Cardiac septum (tissue), 1 donor: ENCODE measurements at regions not wholly inside any gene's neighbourhood (a gene's known extent, or its start where the extent isn't known, plus 50 kb on each side); places are given as distances from the start of the nearest gene placed in this dataset.
"Not testable (repeated sequence)": the region's sequence is repeated elsewhere in the genome, so short reads cannot be mapped to it uniquely, and the experiment has no call there.

Experiments
- DNase-seq: peaks from one replicate; pipeline ENCODE4 v3.0.0-alpha.2; 2020; ENCODE audit warnings: low spot score
- intact Hi-C: fragments of 100-400 bp; cut with DNase I; formaldehyde crosslinking; loops from one replicate; pipeline ENCODE4 v1.14.0; 2022
- donor health status: DM: no; HTN: no; CAD: no.

DNA sequence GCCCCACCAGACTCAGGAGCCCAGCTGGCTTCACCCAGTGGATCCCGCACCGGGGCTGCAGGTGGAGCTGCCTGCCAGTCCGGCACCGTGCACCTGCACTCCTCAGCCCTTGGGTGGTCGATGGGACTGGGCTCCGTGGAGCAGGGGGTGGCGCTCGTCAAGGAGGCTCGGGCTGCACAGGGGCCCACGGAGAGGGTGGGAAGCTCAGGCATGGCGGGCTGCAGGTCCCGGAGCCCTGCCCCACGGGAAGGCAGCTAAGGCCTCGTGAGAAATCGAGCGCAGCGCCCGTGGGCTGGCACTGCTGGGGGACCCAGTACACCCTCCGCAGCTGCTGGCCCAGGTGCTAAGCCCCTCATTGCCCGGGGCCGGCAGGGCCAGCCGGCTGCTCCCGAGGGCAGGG lies 766.1 kb downstream of the RAPGEF2 start:
- intact Hi-C loops, DNase-seq: not testable (repeated sequence)

DNA sequence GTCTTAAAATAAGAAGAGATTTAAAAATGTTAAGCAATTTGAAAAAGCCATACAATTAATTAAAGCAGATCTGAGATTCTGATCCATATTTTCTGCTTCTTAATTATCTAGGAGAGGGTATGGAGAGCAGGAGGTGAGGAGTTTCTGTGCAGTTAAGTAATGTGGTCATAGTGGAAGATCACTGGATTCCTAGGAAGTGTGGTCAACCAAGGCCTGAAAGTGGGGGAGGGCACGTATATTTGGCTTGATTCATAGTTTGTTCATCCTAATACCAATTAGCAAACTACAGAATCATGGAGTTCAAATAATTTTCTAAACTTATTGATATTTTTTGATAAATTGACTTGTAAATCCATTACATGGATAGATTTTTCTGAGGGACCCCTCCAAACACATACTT lies 768.3 kb downstream of the RAPGEF2 start:
- DNase-seq = no peak
- intact Hi-C loops = no loop called here

DNA sequence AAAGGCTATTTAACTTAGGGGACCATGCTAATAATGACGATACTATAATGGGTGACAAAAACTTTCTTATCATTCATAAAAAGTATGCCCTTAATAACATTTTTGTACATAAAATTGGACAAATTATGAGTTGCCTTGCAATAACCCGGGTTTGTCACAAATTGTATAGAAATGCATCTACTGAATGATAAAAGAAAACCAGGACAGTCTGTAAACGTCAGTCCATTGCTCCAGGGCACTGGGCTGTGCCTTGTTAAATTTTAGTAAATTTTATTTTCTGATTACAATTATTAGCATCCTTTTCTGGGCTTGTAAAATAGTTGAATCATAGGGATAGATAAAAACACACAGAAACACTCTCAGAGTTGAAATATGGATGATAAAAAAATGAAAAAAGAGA lies 778.3 kb downstream of the RAPGEF2 start:
- intact Hi-C loops = no loop called here

DNA sequence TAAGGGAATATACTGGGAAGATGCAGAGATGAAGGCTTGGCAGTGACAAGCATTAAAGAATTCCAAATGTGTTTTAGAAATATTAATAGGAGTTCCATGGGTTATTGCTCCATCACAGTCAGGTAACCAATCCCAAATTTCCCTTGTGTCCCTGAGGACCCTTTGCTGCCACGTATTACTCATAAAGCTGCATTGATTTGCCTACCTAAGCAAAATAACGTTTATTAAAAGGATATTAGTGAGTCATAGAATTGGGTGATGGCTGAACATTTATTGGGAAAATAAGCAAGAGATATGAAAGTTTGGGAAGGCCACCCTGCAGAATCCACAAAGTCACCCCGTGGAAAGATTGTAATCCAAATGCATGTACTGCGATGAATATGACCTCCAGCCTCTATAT lies 782.1 kb downstream of the RAPGEF2 start:
- DNase-seq = no peak
- intact Hi-C loops = no loop called here

More for the DNA sequence above, 778.3 kb downstream of the RAPGEF2 start:
- DNase-seq = no peak

DNA sequence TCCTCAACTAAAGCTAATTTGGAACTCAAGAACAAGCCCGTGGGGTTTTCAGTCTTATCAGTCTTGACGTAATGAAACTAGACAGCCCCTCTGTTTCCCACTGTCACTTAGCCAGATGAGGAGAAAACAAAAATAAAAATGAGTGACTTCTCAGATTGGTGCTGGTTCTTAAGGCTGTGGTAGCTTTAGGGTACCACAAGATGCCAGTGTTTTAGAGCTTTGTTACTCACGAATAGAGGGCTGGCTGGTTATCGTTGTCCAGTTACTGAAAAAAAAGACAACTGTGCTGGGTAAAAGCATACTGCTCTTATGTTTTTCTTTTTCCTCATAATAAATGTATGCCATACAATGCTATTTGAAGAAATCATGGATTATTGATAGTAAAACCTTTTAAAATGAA lies 796.7 kb downstream of the RAPGEF2 start:
- intact Hi-C loops = no loop called here
- no peak for DNase-seq

DNA sequence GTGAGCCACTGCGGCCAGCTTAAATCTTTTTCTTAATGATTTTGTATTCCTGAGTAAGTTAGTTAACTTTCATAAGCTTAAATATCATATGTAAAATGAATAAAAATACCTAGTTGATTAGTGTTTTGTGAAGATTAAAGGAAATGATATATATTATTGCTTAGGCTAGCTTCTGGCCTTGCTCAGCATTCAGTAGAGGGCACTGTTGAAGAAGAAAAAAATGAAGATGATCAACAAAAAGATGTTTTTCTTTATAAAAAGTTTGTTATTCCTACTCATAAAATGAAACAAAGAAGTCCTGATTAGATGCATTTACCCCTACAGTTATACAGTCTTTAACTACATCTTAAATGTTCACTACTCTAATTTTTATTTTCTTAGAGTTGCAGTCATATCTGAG lies 797.7 kb downstream of the RAPGEF2 start:
- DNase-seq = no peak
- intact Hi-C loops = no loop called here

DNA sequence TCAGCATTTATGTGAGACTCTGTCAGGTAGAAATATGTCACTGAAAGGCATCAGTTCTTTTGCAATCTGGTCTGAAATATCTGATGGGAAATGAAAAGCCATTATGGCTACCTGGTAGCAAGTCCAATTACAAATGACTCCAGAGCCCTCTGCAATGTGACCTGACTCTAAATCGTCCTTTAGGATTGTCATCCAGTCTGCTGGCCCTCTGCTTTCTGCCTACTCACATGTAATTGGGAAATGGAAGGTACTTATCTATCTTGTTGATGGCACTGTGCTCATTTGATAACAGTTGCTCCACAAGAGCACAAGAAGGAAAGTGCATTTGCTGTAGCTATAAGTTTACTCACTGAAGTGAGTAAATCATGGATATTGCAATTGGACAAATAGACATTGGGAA lies 799.8 kb downstream of the RAPGEF2 start:
- intact Hi-C loops = no loop called here
- DNase-seq = no peak

DNA sequence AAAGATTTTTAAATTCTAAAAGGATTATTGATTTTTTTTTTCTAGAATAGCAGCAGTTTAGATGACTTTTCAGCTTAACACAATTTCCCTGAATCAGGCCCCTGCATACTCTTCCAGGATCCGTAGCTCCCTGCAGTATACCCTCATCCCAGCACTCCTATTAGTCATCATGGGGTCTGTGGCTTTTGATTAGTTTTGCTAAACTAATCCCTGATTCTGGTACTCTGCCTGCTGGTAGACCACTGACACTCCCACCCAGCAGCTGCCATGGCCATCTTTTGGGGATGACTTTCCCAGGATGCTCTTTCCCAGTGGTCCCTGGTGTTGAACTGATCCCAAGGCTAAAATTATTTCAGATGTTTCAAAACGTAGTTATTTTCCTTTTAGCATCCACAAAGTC lies 802.0 kb downstream of the RAPGEF2 start:
- intact Hi-C loops = no loop called here
- DNase-seq = no peak

DNA sequence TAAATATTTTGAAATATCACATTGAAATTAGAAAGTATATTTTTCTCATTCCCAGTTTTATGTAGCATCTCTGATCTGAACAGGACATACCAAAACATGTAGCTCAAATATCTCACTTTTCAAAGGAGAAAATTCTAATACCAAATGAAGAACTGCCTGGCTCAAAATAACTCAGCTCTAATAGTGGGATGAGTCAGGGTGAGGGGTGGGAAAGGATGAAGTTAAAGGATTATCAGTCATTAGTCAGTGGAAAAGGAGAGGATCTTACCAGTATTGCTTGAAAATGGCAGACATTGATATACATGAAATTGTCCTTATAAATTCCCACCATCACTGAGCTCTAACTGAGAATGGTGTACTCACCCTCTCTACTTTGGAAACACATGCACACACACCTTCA lies 803.2 kb downstream of the RAPGEF2 start:
- no peak for DNase-seq
- intact Hi-C loops = no loop called here

DNA sequence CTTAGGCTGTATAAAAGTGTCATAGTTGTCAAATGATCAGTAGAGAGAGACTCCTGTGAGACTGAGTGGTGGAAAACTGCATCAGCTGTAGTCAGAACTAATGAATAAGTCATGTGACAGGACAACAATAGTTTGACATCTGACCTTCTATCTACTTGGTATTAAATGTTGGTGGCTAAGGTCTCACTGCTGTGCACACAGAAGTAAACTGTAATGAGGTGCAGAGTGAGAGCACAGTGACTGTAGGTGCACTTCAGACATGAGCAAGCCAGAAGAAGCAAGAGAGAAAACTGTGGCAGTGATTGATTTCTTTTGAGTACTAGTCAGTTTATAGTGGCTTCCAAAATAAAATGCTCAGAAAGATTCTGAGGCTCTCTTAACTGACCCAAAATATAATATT lies 803.6 kb downstream of the RAPGEF2 start:
- intact Hi-C loops = no loop called here
- DNase-seq = no peak

DNA sequence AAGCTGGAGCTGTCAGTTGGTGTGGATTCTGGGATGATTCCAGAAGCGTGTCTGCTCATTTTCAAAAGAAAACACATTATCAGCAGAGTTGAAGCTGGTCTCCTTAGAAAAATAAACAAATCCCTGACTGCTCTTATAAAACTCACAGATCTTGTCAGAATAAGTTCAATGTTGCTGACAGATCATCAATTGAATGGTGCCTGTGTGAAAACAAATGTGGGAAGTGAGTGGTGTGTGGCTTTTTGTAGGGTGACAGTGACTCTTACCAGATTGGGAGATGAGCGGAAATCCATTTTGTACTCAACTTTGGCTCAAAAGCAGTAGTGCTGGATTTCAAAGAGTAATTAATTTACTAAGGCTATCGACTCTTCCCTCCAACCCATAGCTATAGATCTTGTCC lies 807.8 kb downstream of the RAPGEF2 start:
- DNase-seq = no peak
- intact Hi-C loops = no loop called here

DNA sequence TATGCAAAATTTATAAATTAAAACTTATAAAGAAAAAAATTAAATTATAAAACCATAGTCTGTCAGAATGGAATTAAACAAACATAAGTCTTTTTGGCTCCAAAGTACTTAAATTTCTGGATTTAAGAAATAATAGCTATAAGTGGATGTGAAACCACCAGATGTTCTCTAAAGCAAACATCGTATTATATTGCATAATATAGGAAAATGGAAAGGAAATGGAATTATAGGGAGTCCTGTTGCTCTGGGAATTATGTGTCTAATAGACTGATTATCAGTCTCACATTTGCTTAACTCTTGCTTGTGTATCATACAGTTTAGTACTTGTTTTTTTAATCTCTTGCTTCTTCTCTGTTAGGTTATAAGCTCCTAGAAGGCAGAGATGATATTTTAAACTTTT lies 819.2 kb downstream of the RAPGEF2 start:
- intact Hi-C loops = no loop called here
- no peak for DNase-seq

DNA sequence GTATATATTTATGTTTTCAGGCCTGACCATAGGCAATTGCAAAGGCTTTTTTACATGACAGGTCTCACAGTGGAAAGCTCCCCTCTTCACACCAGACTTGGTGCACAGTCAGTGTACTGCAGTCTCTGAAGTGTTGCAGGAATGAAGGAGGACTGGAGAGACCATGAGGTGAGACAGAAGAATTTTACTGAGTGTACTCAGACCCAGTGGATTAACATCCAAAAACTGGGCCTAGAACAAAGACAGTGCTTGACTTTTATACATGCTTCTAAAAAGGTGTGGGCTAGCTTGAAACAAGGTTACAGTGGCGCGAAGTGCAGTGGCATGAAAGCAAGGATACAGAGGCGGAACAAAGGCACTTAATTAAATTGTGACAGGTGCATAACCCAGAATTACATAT lies 822.9 kb downstream of the RAPGEF2 start:
- DNase-seq = no peak
- intact Hi-C loops = no loop called here

DNA sequence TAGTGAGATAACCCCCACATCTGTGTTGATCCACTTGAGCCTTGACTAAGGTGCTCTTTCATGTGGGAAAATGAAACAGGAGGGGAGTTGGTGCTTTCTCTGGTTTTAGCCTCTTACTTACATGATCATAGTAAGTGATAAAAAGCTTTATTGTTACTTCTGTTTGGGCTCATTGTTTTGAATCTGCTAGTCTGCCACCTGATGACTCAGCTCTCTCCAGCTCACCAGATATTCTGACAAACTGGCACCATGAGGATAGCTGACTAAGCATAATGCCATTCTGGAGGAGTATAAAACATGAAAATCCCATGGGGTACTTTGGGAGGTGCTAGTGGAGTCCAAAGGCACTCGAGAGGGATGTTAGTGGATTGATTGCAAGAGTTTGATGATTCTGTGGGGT lies 824.0 kb downstream of the RAPGEF2 start:
- intact Hi-C loops = no loop called here
- no peak for DNase-seq

DNA sequence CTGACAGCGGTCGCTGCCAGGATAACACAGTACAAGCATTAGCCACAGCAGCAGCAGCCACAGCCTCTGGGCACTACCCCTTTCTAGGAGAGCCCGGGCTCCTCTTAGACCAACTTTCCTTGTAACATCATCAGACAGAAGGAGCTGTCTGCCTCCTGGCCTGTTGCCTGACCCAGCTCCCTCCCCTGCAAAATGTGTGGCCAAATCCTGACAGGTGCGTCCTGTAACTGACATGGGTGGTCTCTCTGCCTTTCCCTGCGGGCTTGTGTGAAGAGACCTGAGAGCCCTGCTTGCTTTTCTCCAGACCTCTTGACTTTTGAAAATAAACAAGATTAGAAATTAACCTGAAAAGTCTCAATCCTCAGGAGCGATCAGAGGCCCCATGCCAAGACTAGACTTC lies 824.9 kb downstream of the RAPGEF2 start:
- intact Hi-C loops = no loop called here
- no peak for DNase-seq

DNA sequence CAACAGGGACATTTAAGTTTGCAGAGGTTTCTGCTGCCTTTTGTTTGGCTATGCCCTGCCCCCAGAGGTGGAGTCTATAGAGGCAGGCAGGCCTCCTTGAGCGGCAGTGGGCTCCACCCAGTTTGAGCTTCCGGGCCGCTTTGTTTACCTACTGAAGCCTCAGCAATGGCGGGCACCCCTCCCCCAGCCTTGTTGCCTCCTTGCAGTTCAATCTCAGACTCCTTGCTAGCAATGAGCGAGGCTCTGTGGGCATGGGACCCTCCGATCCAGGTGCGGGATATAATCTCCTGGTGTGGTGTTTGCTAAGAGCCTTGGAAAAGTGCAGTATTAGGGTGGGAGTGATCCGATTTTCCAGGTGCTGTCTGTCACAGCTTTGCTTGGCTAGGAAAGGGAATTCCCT lies 831.7 kb downstream of the RAPGEF2 start:
- DNase-seq = peak; percentile 73
- intact Hi-C loops = not testable (repeated sequence)

DNA sequence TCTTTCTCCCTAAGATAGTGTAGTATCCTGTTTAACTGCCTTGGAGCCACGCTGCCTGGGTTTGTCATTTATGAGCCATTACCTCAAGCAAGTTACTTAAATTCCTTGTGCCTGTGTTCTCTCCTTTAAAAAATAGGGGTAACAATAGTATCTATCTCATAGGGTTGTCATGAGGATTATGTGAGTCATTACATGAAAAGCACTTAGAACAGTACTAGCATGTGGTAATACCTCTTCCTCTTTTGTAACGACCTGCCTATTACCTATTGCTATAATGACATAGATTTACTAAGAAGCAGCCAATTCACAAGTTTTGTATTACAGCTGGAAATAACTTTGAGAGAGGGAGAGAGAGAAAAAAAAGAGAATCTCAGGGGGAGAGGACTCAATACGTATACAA lies 834.7 kb downstream of the RAPGEF2 start:
- intact Hi-C loops = no loop called here
- no peak for DNase-seq

DNA sequence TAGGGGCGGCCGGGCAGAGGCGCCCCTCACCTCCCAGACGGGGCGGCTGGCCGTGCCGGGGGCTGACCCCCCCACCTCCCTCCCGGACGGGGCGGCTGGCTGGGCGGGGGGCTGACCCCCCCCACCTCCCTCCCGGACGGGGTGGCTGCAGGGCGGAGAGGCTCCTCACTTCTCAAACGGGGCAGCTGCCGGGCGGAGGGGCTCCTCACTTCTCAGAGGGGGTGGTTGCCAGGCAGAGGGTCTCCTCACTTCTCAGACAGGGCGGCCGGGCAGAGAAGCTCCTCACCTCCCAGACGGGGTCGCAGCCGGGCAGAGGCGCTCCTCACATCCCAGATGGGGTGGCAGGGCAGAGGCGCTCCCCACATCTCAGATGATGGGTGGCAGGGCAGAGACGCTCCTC lies 836.8 kb downstream of the RAPGEF2 start:
- intact Hi-C loops, DNase-seq: not testable (repeated sequence)

DNA sequence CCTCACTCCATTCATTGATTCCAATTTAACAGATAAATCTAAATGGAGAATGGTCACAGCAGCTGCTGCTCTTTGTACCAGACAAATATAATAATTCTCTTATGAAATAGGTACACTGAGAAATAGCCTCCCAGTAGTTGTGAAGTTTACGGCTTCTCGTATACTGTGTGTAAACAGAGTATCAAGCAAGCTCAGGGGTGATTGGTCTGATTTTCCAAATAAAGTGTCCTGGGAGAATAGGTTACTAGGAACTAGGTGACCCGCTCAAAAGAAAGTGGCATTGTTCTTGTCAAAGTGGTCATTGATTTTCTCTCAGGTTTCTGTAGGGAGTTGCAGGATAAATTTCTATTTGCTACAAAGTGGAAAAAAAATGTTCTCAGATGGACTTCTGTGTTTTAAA lies 838.2 kb downstream of the RAPGEF2 start:
- DNase-seq = no peak
- intact Hi-C loops = no loop called here

DNA sequence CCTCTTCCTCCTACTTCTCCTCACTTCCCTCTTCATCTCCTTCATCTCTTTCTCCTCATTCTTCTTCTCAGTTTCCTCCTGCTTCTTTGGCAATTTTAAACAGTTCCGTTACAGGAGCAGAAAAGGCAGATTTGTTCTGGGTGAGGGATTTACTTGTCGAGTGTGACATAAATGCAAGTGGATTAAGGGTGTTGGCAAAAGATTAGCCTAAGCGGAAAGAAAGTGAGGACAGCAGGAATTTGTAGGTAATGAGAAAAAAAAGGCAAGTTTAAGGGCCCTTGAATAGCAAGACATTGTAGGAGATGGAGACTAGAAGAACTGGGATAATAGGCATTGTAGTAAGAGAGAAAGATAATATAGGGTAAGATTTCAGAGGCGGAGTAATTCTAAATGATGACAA lies 841.6 kb downstream of the RAPGEF2 start:
- no peak for DNase-seq
- intact Hi-C loops = no loop called here

DNA sequence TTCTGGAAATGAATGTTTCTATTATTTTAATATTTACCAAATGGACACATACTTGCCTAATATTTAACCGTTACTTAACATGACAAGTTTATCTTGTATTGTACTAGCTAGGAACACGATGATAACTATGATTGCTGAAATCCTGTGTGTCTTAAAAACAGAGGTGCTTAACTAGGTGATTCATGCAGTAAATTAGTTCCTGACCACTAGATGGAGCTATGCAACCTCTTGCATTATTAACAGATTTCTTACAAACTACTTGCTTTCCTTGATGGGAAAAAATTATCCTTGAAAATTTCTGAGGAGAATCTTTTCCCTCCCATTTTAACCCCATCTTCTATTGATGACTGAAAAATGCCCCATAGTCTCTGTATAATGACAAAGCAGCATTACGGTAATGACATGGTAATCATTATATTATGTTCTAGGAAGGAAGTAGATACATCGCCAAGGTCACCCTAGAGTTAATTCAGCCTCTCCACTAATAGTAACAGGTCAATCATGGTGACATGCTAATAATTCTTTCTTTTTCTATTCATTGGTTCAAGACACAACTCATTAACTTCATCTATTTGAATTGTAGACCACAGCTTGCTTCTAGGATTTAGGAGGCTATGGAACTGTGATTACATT lies 844.2 kb downstream of the RAPGEF2 start:
- intact Hi-C loops = no loop called here
- no peak for DNase-seq

DNA sequence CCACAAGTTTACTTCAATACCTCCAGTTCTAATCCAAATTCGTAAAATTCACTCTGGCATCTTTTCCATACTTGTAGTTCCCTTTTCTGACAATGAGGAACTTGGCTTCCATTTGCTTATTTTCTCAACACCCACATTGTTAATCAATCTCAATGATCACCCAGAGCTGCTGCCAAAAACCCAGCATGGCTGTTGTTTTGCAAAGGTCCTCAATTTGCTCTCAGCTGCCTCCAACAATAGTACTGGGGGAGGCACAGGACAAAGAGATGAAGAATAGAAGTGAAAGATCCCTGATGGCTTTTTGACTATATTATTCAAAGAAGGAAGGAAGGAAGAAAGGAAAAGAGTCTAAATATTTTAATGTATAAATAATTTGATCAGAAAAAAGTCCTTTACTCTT lies 847.8 kb downstream of the RAPGEF2 start:
- intact Hi-C loops = no loop called here
- DNase-seq = no peak
